ENCODE measurements at regions not wholly inside any gene's neighbourhood (a gene's known extent, or its start where the extent isn't known, plus 50 kb on each side); places are given as distances from the start of the nearest gene placed in this dataset.

GRCh38 chr22:34476762-34477161 lies 556.5 kb upstream of the LARGE1 start:
- Histone ChIP-seq H2AFZ (ENCODE audit: low read length) (no peak overlapping the region), H3K4me1 (ENCODE audit: control insufficient read depth, extremely low read depth, insufficient read depth, low read length) (no peaks in the 10 kb centered on the region), H3K27me3 (ENCODE audit: control insufficient read depth, insufficient read depth, low read length) (no peaks in the 10 kb centered on the region), H3K9me3 (ENCODE audit: control insufficient read depth, insufficient read depth, low read depth, low read length) (no peaks in the 10 kb centered on the region), H4K20me1 (ENCODE audit: control insufficient read depth, extremely low read depth, insufficient read depth, low read length) (no peaks in the 10 kb centered on the region), H3K4me2 (ENCODE audit: extremely low read depth, insufficient read depth, low read length) (no peak overlapping the region), H3K9ac (ENCODE audit: insufficient read depth, low read length) (no peak overlapping the region), H3K36me3 (ENCODE audit: control insufficient read depth, insufficient read depth, low read length) (no peaks in the 10 kb centered on the region), H3K79me2 (ENCODE audit: control insufficient read depth, insufficient read depth, low read length) (no peaks in the 10 kb centered on the region), H3K4me3 (replicated peaks in 1 of 4; ENCODE audit: control extremely low read depth in 1 of 4, insufficient read depth in 1 of 4, low read depth in 3 of 4, low read length in 4 of 4) (no peak overlapping the region), H3K27ac (ENCODE audit: insufficient read depth, low read length) (no peak overlapping the region)
- no peak for TF ChIP-seq CTCF (conservative IDR thresholded peaks at IDR 0.05 in 1 of 2, IDR thresholded peaks at IDR 0.05 in 1 of 2; ENCODE audit: low read depth in 1 of 2, low read length in 2 of 2)
- TF ChIP-seq EZH2 (IDR thresholded peaks at IDR 0.05; ENCODE audit: low read length, missing control alignments): no peak
- no peak for DNase-seq (ENCODE audit: low read depth in 2 of 2)

- no peaks in the 10 kb centered on the region for H3K79me2 ChIP-seq (ENCODE audit: control insufficient read depth, insufficient read depth, low read length)
- H3K4me2 ChIP-seq (ENCODE audit: extremely low read depth, insufficient read depth, low read length): no peak overlapping the region
- no peak overlapping the region for H3K9ac ChIP-seq (ENCODE audit: insufficient read depth, low read length)
- H3K9me3 ChIP-seq (ENCODE audit: control insufficient read depth, insufficient read depth, low read depth, low read length): no peaks in the 10 kb centered on the region
- no peak overlapping the region for H3K27ac ChIP-seq (ENCODE audit: insufficient read depth, low read length)
- DNase-seq (ENCODE audit: low read depth in 2 of 2): no peak
- no peak overlapping the region for H2AFZ ChIP-seq (ENCODE audit: low read length)
- H3K4me3 ChIP-seq (replicated peaks in 1 of 4; ENCODE audit: control extremely low read depth in 1 of 4, insufficient read depth in 1 of 4, low read depth in 3 of 4, low read length in 4 of 4): no peak overlapping the region
- H3K27me3 ChIP-seq (ENCODE audit: control insufficient read depth, insufficient read depth, low read length): no peaks in the 10 kb centered on the region
- no peaks in the 10 kb centered on the region for H3K4me1 ChIP-seq (ENCODE audit: control insufficient read depth, extremely low read depth, insufficient read depth, low read length)
- H4K20me1 ChIP-seq (ENCODE audit: control insufficient read depth, extremely low read depth, insufficient read depth, low read length): no peaks in the 10 kb centered on the region
- no peak for TF ChIP-seq CTCF (conservative IDR thresholded peaks at IDR 0.05 in 1 of 2, IDR thresholded peaks at IDR 0.05 in 1 of 2; ENCODE audit: low read depth in 1 of 2, low read length in 2 of 2)
- no peak for TF ChIP-seq EZH2 (IDR thresholded peaks at IDR 0.05; ENCODE audit: low read length, missing control alignments)
- no peaks in the 10 kb centered on the region for H3K36me3 ChIP-seq (ENCODE audit: control insufficient read depth, insufficient read depth, low read length)
These were observed 560.8 kb upstream of the LARGE1 start for GRCh38 chr22:34481090-34481489.

- Histone ChIP-seq H3K4me3 (replicated peaks in 1 of 4; ENCODE audit: control extremely low read depth in 1 of 4, insufficient read depth in 1 of 4, low read depth in 3 of 4, low read length in 4 of 4) (no peak overlapping the region), H3K4me2 (ENCODE audit: extremely low read depth, insufficient read depth, low read length) (no peak overlapping the region), H3K4me1 (ENCODE audit: control insufficient read depth, extremely low read depth, insufficient read depth, low read length) (no peaks in the 10 kb centered on the region), H3K36me3 (ENCODE audit: control insufficient read depth, insufficient read depth, low read length) (no peaks in the 10 kb centered on the region), H3K27ac (ENCODE audit: insufficient read depth, low read length) (no peak overlapping the region), H4K20me1 (ENCODE audit: control insufficient read depth, extremely low read depth, insufficient read depth, low read length) (no peaks in the 10 kb centered on the region), H3K27me3 (ENCODE audit: control insufficient read depth, insufficient read depth, low read length) (no peaks in the 10 kb centered on the region), H3K9ac (ENCODE audit: insufficient read depth, low read length) (no peak overlapping the region), H3K9me3 (ENCODE audit: control insufficient read depth, insufficient read depth, low read depth, low read length) (no peaks in the 10 kb centered on the region), H3K79me2 (ENCODE audit: control insufficient read depth, insufficient read depth, low read length) (no peaks in the 10 kb centered on the region), H2AFZ (ENCODE audit: low read length) (no peak overlapping the region)
- TF ChIP-seq EZH2 (IDR thresholded peaks at IDR 0.05; ENCODE audit: low read length, missing control alignments) (no peak), CTCF (conservative IDR thresholded peaks at IDR 0.05 in 1 of 2, IDR thresholded peaks at IDR 0.05 in 1 of 2; ENCODE audit: low read depth in 1 of 2, low read length in 2 of 2) (no peak)
- no peak for DNase-seq (ENCODE audit: low read depth in 2 of 2)
These were observed 566.1 kb upstream of the LARGE1 start for GRCh38 chr22:34486381-34486780.
